ENCODE measurements at regions not wholly inside any gene's neighbourhood (a gene's known extent, or its start where the extent isn't known, plus 50 kb on each side); places are given as distances from the start of the nearest gene placed in this dataset.
"Not testable (repeated sequence)": the region's sequence is repeated elsewhere in the genome, so short reads cannot be mapped to it uniquely, and the experiment has no call there.

GRCh38 chr11:88045288-88045687 is 130.0 kb downstream of the RAB38 start:
- TF ChIP-seq CTCF, POLR2A (IDR thresholded peaks at IDR 0.05): not testable (repeated sequence)

Measured in heart left ventricle (tissue), 13 donors.